Superior temporal gyrus (tissue), 1 donor: ENCODE measurements at regions not wholly inside any gene's neighbourhood (a gene's known extent, or its start where the extent isn't known, plus 50 kb on each side); places are given as distances from the start of the nearest gene placed in this dataset.
"Not testable (repeated sequence)": the region's sequence is repeated elsewhere in the genome, so short reads cannot be mapped to it uniquely, and the experiment has no call there.

Source experiments
- DNase-seq: peaks from one replicate; pipeline ENCODE4 v3.0.0-alpha.2; 2016; ENCODE audit errors: extremely low spot score

GRCh38 chr6:114936080-114936479, 593.3 kb upstream of the HS3ST5 start:
- DNase-seq, result no peak

GRCh38 chr6:114934079-114934478, 591.3 kb upstream of the HS3ST5 start:
- DNase-seq, result no peak

- not testable (repeated sequence) for DNase-seq
Observed at GRCh38 chr6:114928731-114929130, 585.9 kb upstream of the HS3ST5 start.

- DNase-seq, result peak; percentile 42
Observed at GRCh38 chr6:114906096-114906495, 563.3 kb upstream of the HS3ST5 start.

GRCh38 chr6:114897536-114897935, 554.7 kb upstream of the HS3ST5 start:
- no peak for DNase-seq

- DNase-seq, result no peak
Observed at GRCh38 chr6:114892211-114892610, 549.4 kb upstream of the HS3ST5 start.

- DNase-seq, result no peak
Observed at GRCh38 chr6:114888241-114888640, 545.4 kb upstream of the HS3ST5 start.

- DNase-seq, result no peak
Observed at GRCh38 chr6:114886670-114887436, 544.0 kb upstream of the HS3ST5 start.

- no peak for DNase-seq
Observed at GRCh38 chr6:114879693-114880092, 536.9 kb upstream of the HS3ST5 start.

- no peak for DNase-seq
Observed at GRCh38 chr6:114878091-114878490, 535.3 kb upstream of the HS3ST5 start.

- no peak for DNase-seq
Observed at GRCh38 chr6:114874410-114874809, 531.6 kb upstream of the HS3ST5 start.

GRCh38 chr6:114865506-114865905, 522.7 kb upstream of the HS3ST5 start:
- DNase-seq, result not testable (repeated sequence)

- DNase-seq, result no peak
Observed at GRCh38 chr6:114863610-114864009, 520.8 kb upstream of the HS3ST5 start.

GRCh38 chr6:114862819-114863218, 520.0 kb upstream of the HS3ST5 start:
- DNase-seq, result no peak

- no peak for DNase-seq
Observed at GRCh38 chr6:114862064-114862463, 519.2 kb upstream of the HS3ST5 start.

GRCh38 chr6:114844359-114844758, 501.5 kb upstream of the HS3ST5 start:
- no peak for DNase-seq

- DNase-seq, result no peak
Observed at GRCh38 chr6:114839019-114839418, 496.2 kb upstream of the HS3ST5 start.

GRCh38 chr6:114833211-114833610, 490.4 kb upstream of the HS3ST5 start:
- DNase-seq, result no peak

GRCh38 chr6:114830515-114830914, 487.7 kb upstream of the HS3ST5 start:
- no peak for DNase-seq

GRCh38 chr6:114827135-114827534, 484.3 kb upstream of the HS3ST5 start:
- no peak for DNase-seq

GRCh38 chr6:114824409-114824808, 481.6 kb upstream of the HS3ST5 start:
- no peak for DNase-seq

- no peak for DNase-seq
Observed at GRCh38 chr6:114816678-114817077, 473.9 kb upstream of the HS3ST5 start.

- DNase-seq, result no peak
Observed at GRCh38 chr6:114810468-114810867, 467.6 kb upstream of the HS3ST5 start.

GRCh38 chr6:114805426-114805825, 462.6 kb upstream of the HS3ST5 start:
- DNase-seq, result not testable (repeated sequence)
